Heart right ventricle (tissue), 16 donors: ENCODE measurements at regions not wholly inside any gene's neighbourhood (a gene's known extent, or its start where the extent isn't known, plus 50 kb on each side); places are given as distances from the start of the nearest gene placed in this dataset.

Experiments used
- ATAC-seq, 8 donors: fragments of 200-7000 bp; cut with Tn5 transposase; one replicate each; pipeline ENCODE4 v1.9.1; 2020; ENCODE audit warnings: mild to moderate bottlenecking in 8 of 8, moderate library complexity in 8 of 8, moderate number of reproducible peaks in 1 of 8
- DNase-seq, 2 donors: peaks; one replicate each; pipeline ENCODE4 v3.0.0-alpha.2; 2020
- H3K27ac ChIP-seq, 10 donors: fragments of 200-600 bp; sonication (generic) in 2 of 10; one replicate each; pipeline versions ENCODE4 v1.5.0 to v1.8.0; 2020 to 2022; ENCODE audit warnings: mild to moderate bottlenecking in 3 of 10
- H3K27me3 ChIP-seq, 7 donors: fragments of 200-600 bp; one replicate each; pipeline ENCODE4 v1.8.0; 2021 to 2022; ENCODE audit warnings: mild to moderate bottlenecking in 2 of 7
- H3K36me3 ChIP-seq, 9 donors: fragments of 200-600 bp; sonication (generic) in 1 of 9; one replicate each; pipeline versions ENCODE4 v1.5.0 to v1.8.0; 2020 to 2022; ENCODE audit warnings: mild to moderate bottlenecking in 2 of 9
- H3K4me1 ChIP-seq, 9 donors: fragments of 200-600 bp; sonication (generic) in 1 of 9; one replicate each; pipeline versions ENCODE4 v1.5.0 to v1.8.0; 2020 to 2022; ENCODE audit warnings: mild to moderate bottlenecking in 4 of 9
- H3K4me3 ChIP-seq, 10 donors: fragments of 200-600 bp; sonication (generic) in 2 of 10; one replicate each; pipeline versions ENCODE4 v1.5.0 to v1.8.0; 2020 to 2022; ENCODE audit warnings: mild to moderate bottlenecking in 7 of 10, moderate library complexity in 2 of 10
- H3K9me3 ChIP-seq, 11 donors: fragments of 200-600 bp in 10 of 11; sonication (generic) in 2 of 11; one replicate each; pipeline versions ENCODE4 v1.5.0 to v1.8.0; 2013 to 2022; ENCODE audit warnings: mild to moderate bottlenecking in 2 of 11, control low read depth in 1 of 11, moderate library complexity in 1 of 11
- WGBS, 2 donors: extraction: QIAGEN DNeasy Blood & Tissue Kit; methylation state at CpG; one replicate each; pipeline ENCODE4 v1.1.7; 2013; ENCODE audit warnings: inconsistent platforms in 1 of 2; 5-methylcytosine and 5-hydroxymethylcytosine counted together
- intact Hi-C, 10 donors: fragments of 100-400 bp; cut with DNase I; formaldehyde crosslinking; loops; one replicate each; pipeline versions ENCODE4 v1.11.1 to v1.14.2; 2022
- TF ChIP-seq, protein P1 (sequence below), 9 donors: fragments of 200-600 bp; sonication (generic) in 2 of 9; IDR thresholded peaks; one replicate each; pipeline versions ENCODE4 v1.5.0 to v1.8.0; 2021 to 2022; ENCODE audit warnings: antibody characterized with exemption in 9 of 9, mild to moderate bottlenecking in 5 of 9, moderate library complexity in 1 of 9
- donor health status: Arrhythmogenic right ventricular cardiomyopathy.
- donor health status: ischemic (EF 13 %, LVEDD 7.1; RV severe dilation, severe dysfunction).
- donor health status: healthy with polysubstance abuse.
- donor health status: DM: no; HTN: yes; CAD: no.
- donor health status: DM: no; HTN: no; CAD: no.
- donor health status: ischemic (EF 25% LVEDD 6.9; RV normal size, moderate dysfunction).
- donor health status: ischemic (EF 25% LVEDD 5.7; RV mildly dilated, moderate dysfunction).
- donor health status: healthy.
- donor health status: DM: yes; HTN: yes; CAD: no.
- donor health status: Ischemic cardiomyopathy.
- donor health status: ischemic (EF 35%, LVEDD 5.7; RV mildly dilated, moderate dysfunction).
- donor health status: nonischemic (EF 11% LVEDD 7.7; RV severe dilation, severe dysfunction).
- donor health status: DM: yes; HTN: yes; CAD: no.
- donor health status: PGD.
- donor health status: ischemic (EF 29% LVEDD 5.4; RV normal size, mild dysfunction).
- donor health status: nonischemic (EF 23%, LVEDD 6.1; RV moderate dilation, normal function).

DNA sequence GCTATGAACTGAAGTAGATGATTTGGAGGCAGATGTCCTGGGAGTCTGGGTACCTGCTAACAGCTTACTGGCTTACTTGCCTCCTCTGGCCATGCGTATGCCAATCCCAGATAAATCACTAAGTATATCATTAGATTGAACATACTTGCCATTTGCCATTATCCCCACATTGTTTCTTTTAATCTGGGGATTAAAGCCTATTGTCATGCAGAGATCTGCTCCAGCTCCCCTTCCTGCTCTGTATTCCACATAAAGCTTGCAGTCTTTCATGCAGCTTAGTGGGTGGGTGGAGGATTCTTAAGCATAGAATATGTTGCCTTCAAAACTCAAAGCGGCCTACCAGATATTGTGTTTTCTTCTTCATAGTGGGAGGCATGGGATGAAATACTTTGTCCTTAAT is 311.8 kb upstream of the MMADHC start:
- no peak overlapping the region for H3K27ac ChIP-seq
- no peaks in the 10 kb centered on the region for H3K4me1 ChIP-seq
- no peaks in the 10 kb centered on the region for H3K9me3 ChIP-seq
- ATAC-seq (no peak), DNase-seq (no peak)
- TF ChIP-seq, protein P1, sequence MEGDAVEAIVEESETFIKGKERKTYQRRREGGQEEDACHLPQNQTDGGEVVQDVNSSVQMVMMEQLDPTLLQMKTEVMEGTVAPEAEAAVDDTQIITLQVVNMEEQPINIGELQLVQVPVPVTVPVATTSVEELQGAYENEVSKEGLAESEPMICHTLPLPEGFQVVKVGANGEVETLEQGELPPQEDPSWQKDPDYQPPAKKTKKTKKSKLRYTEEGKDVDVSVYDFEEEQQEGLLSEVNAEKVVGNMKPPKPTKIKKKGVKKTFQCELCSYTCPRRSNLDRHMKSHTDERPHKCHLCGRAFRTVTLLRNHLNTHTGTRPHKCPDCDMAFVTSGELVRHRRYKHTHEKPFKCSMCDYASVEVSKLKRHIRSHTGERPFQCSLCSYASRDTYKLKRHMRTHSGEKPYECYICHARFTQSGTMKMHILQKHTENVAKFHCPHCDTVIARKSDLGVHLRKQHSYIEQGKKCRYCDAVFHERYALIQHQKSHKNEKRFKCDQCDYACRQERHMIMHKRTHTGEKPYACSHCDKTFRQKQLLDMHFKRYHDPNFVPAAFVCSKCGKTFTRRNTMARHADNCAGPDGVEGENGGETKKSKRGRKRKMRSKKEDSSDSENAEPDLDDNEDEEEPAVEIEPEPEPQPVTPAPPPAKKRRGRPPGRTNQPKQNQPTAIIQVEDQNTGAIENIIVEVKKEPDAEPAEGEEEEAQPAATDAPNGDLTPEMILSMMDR (IDR thresholded peaks at IDR 0.05), result no peak
- no peak overlapping the region for H3K4me3 ChIP-seq
- WGBS, 2 donors, result 99 to 100% methylated on average over 2 of the region's 2 CpGs
- H3K36me3 ChIP-seq, result no peaks in the 10 kb centered on the region
- no peaks in the 10 kb centered on the region for H3K27me3 ChIP-seq
- intact Hi-C loops, result no loop called here

DNA sequence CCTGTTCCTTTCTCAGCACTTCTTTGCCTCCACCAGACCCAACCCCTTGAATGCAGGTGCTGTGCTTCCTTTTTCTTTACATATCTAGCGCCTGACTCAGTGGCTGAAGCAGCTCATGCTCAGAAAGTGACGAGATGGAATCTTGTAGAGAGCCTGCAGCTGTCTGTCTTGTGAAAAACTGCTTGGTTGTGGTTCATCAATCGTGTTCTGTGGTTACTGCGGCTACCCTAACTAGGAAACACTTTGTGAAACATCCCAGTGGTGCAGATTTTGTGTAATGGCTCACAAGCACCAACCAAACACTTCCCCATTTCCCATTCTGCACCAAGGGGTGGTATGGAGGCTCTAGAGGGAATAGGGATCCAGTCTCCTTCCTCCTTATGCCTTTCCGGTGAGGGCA is 307.2 kb upstream of the MMADHC start:
- DNase-seq (no peak), ATAC-seq (peak in 3 of 8 donors; percentile 50 to 67 (median 51))
- H3K4me3 ChIP-seq, result no peak overlapping the region
- intact Hi-C loops, result no loop called here
- H3K27ac ChIP-seq, result no peak overlapping the region
- H3K9me3 ChIP-seq, result no peaks in the 10 kb centered on the region
- TF ChIP-seq, protein P1 (IDR thresholded peaks at IDR 0.05), result no peak
- H3K36me3 ChIP-seq, result no peaks in the 10 kb centered on the region
- H3K4me1 ChIP-seq, result no peaks in the 10 kb centered on the region
- H3K27me3 ChIP-seq, result no peaks in the 10 kb centered on the region
- WGBS, 2 donors, result 82 to 85% methylated on average over 5 of the region's 5 CpGs

- 84 to 94% methylated on average over 1 of the region's 1 CpG for WGBS, 2 donors
- no peak overlapping the region for H3K27ac ChIP-seq
- no peaks in the 10 kb centered on the region for H3K36me3 ChIP-seq
- no peak overlapping the region for H3K4me3 ChIP-seq
- ATAC-seq (no peak), DNase-seq (no peak)
- no peaks in the 10 kb centered on the region for H3K9me3 ChIP-seq
- H3K4me1 ChIP-seq, result no peaks in the 10 kb centered on the region
- TF ChIP-seq, protein P1 (IDR thresholded peaks at IDR 0.05), result no peak
- intact Hi-C loops, result no loop called here
- no peaks in the 10 kb centered on the region for H3K27me3 ChIP-seq
Observed at GRCh38 chr2:149894226-149894625, 306.7 kb upstream of the MMADHC start.

- Histone ChIP-seq H3K4me1 (no peaks in the 10 kb centered on the region), H3K27ac (no peak overlapping the region), H3K4me3 (no peak overlapping the region), H3K27me3 (no peaks in the 10 kb centered on the region), H3K36me3 (no peaks in the 10 kb centered on the region), H3K9me3 (no peaks in the 10 kb centered on the region)
- WGBS, 2 donors, result 81 to 85% methylated on average over 1 of the region's 1 CpG
- TF ChIP-seq, protein P1 (IDR thresholded peaks at IDR 0.05), result no peak
- intact Hi-C loops, result no loop called here
- ATAC-seq (no peak), DNase-seq (no peak)
Observed at GRCh38 chr2:149892563-149892962, 305.0 kb upstream of the MMADHC start.

DNA sequence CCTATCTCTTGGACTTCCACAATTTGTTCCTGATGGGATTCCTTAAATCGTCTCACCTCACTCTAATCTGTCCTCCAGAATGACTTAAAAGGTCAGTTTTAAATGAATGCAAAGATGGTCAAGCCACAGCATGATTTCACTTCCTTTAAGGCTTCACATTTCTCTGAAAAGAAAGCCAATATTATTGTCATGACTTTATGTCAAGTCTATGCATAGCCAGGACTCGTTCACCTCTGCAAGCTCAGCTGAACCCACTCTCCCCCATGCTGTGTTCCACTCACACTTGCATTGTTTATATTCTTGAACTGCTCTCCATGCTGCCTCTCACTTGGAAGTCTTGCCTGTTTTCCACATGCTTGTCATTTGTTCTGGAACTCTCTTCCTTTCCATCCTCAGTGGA is 298.4 kb upstream of the MMADHC start:
- H3K36me3 ChIP-seq, result no peaks in the 10 kb centered on the region
- TF ChIP-seq, protein P1 (IDR thresholded peaks at IDR 0.05), result no peak
- intact Hi-C loops, result no loop called here
- ATAC-seq (no peak), DNase-seq (no peak)
- 51 to 60% methylated on average over 2 of the region's 2 CpGs for WGBS, 2 donors
- H3K27ac ChIP-seq, result no peak overlapping the region
- no peak overlapping the region for H3K4me3 ChIP-seq
- no peaks in the 10 kb centered on the region for H3K9me3 ChIP-seq
- H3K27me3 ChIP-seq, result no peaks in the 10 kb centered on the region
- no peaks in the 10 kb centered on the region for H3K4me1 ChIP-seq
